HG02938 (cell line): ENCODE measurements at regions not wholly inside any gene's neighbourhood (a gene's known extent, or its start where the extent isn't known, plus 50 kb on each side); places are given as distances from the start of the nearest gene placed in this dataset.

ENCODE experiments used
- ATAC-seq: cut with Tn5 transposase; IDR thresholded peaks from one replicate; pipeline ENCODE4 v1.9.1; 2021; ENCODE audit warnings: mild to moderate bottlenecking, moderate library complexity; ENCODE audit not compliant: unreplicated experiment

- ATAC-seq, result no peak
These were observed 384.5 kb upstream of the KIRREL3 start for GRCh38 chr11:127385071-127385470.

- no peak for ATAC-seq
These were observed 382.5 kb upstream of the KIRREL3 start for GRCh38 chr11:127383026-127383425.

DNA sequence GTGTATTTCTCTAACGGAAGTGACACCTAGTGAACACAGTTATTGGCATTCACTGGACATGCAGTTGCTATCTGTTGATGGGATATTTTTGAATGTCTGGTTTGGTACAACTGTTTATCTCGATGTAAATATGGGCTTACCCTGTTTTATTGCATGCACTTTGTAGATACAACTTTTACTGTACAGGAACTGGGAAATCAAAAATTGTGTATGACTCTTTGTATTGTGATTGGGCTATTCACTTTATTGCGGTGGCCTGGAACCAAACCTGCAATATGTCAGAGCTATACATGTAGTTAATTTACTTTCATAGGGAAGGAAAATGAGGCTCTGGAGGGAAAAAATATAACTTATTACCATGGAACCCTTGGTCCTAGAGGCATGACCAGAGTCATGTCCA, 380.7 kb upstream of the KIRREL3 start:
- ATAC-seq, result no peak

DNA sequence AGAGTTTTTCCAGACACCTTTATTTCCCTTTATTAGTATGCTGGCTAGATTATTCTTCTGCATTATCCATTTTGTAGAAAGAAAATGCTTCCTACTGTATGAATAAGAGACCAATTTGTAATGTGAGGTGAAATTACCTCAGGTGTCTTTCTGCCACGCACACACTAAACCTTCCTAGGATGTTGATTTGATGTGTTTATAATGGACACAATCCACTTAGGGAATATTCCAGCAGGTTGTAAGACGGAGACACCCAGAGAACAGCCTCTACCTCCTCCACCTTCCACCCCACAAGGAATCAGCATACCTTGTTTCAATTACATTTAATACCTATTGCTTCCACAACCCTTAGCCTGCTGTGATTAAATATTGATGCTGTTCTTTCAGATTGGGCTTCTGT, 379.1 kb upstream of the KIRREL3 start:
- ATAC-seq, result no peak

GRCh38 chr11:127376301-127376700, 375.7 kb upstream of the KIRREL3 start:
- ATAC-seq, result no peak

DNA sequence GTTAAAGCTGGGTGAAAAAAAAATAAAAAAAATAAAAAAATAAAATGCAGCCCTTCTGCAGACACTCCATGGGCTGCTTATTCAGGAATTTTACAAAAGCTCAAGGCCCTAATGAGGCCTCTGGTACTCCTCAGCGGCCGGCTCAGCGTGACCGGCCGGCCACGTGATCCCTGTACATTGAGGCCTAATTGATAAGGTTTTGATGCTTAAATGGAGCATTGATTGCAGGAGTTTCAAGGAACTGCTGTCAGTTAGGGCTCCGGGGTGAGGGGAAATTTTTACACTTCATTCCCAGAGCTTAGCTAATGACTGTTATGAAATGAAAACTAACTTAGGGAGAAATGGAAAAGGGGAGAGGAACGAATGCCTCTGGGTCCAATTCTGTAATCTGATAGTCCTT, 368.8 kb upstream of the KIRREL3 start:
- no peak for ATAC-seq

GRCh38 chr11:127362754-127363308, 362.3 kb upstream of the KIRREL3 start:
- no peak for ATAC-seq

DNA sequence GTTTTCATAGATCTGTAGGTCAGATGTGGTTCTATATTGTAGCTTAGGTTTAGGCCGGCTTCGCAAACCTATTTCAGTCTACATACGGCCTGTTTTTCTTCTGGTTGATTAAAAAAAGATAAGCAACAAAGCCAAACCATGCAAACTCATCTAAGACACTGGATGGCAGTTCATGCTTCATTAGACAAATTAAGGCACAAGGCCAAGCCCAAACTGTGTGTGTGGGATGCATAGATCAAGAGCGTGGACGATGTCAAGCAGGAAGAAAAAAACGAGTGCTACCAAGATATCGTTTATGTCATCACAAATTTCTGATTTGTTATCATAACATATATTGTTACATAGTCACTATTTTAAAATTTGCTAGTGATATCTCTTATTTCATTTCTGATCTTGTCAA, 357.6 kb upstream of the KIRREL3 start:
- ATAC-seq, result no peak

DNA sequence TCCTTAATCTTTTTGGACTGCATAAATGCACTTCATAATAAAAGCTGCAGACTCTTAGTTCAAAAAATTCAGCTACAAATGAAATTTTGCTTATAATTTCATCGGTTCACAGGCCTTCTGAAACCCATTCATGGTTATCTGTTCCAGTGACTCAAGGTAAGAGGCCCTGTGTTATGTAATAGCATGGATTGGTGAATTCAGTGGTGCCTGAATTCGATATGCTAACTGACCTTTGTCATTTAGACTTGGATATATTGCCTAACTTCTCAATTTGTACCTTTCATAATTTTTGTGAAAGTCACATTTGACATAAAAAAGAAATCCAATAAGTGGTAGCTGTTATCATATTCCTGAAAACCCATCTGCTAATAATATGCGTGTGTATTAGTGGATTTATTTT, 349.9 kb upstream of the KIRREL3 start:
- ATAC-seq, result no peak

GRCh38 chr11:127345819-127346459, 345.4 kb upstream of the KIRREL3 start:
- ATAC-seq, result peak; percentile 54

DNA sequence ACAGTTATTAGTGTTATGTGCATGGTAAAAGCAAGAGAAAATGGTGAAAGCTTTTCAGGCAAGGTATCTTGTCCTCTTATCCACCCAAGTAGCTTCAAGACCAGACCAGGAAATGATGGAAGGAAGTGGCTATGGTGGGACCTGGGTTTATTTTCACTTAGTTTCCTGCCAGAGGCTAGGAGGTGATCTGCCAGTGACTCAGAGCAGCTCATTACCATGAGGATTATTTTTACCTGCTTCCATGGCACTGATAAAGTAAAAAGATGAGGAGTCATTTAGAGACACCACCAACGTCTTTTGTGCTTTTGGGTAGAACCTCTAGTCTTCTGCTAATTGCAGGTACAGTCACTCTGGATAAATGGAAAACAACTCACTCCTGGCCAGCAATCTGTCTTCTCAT, 339.9 kb upstream of the KIRREL3 start:
- ATAC-seq, result no peak

- ATAC-seq, result no peak
These were observed 338.8 kb upstream of the KIRREL3 start for GRCh38 chr11:127339376-127339775.

GRCh38 chr11:127338380-127339259, 338.1 kb upstream of the KIRREL3 start:
- ATAC-seq, result no peak

DNA sequence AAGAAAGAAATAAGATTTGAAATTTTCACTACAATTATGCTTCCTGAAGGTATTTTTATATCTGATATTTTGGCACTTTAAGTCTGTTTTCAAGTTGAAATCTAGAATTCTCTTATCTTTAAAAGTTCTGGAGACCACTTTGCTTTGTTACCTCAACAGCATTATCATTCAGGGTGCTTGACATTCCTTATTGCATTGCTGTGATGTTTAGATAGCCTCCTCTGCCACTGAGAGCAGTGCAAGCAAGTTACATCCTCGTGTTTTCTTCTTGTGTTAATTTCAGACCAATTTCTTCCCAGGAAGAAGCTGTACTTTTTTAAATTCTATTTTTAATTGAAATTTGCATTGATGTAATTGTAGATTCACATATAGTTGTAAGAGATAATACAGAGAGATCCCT, 333.9 kb upstream of the KIRREL3 start:
- ATAC-seq, result no peak

- ATAC-seq, result no peak
These were observed 332.3 kb upstream of the KIRREL3 start for GRCh38 chr11:127332896-127333295.

DNA sequence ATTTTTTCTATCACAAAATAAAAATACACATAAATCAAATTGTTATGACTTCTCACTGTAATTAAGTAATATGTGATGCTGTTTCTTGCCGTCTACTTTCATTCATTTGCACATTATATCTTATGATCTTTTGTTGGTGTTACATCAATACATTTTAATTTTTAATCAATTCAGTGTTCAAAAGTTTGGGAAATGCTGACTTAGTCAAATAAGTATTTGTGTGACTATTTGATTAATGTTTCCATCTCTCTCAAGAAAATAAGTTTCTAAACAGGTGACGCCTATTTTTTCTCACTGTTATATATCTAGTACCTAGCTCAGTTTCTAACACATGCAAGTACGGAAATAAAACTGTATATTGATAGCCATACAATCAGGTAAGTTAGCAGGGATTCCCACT, 329.5 kb upstream of the KIRREL3 start:
- ATAC-seq, result no peak

DNA sequence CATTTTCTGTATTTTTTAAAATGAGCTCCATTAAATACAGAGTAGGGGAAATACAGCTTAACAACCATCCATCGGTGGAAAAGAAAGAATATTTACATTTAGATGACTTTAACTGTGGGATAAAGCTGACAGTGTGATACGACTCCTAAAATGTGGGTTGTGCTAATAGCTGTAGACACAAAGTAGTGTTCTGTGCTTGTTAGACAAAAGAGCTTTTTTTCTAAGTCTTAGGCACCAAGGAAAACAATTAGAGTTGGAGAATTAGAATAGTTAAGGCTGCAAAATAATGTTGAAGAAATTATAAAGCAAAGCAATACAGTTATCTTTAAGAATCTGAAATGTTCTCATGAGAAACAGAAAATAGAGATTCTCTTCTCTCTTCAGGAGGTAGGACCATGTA, 307.7 kb upstream of the KIRREL3 start:
- ATAC-seq, result no peak

DNA sequence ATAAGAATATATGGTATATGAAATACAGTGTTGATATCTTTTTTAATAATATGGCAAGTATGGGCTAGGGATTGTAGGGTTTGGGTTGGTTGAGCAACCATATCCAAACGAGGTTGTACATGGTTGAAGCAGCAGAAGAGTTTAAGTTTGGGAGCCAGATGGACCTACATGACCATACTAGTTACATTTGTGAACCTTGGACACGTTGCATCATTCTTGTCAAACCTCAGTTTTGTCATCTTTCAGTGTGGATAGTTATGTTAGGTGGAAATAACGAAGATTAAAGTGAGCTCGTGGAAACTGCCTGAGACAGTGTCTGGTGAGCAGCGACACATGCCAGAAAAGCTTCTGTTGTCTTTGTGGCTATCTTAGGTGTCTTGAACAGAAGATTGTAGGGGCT, 307.1 kb upstream of the KIRREL3 start:
- no peak for ATAC-seq

- ATAC-seq, result no peak
These were observed 304.1 kb upstream of the KIRREL3 start for GRCh38 chr11:127304634-127305033.

GRCh38 chr11:127288926-127289325, 288.4 kb upstream of the KIRREL3 start:
- no peak for ATAC-seq

- no peak for ATAC-seq
These were observed 281.0 kb upstream of the KIRREL3 start for GRCh38 chr11:127281534-127281933.

- no peak for ATAC-seq
These were observed 275.2 kb upstream of the KIRREL3 start for GRCh38 chr11:127275774-127276173.
